ENCODE measurements at regions not wholly inside any gene's neighbourhood (a gene's known extent, or its start where the extent isn't known, plus 50 kb on each side); places are given as distances from the start of the nearest gene placed in this dataset.

GRCh38 chr6:22366214-22366613 is 69.4 kb upstream of the PRL start:
- H3K4me2 ChIP-seq (ENCODE audit: insufficient read depth, insufficient read length, low read length): no peak overlapping the region
- H3K27ac ChIP-seq (ENCODE audit: insufficient read length, low read depth, low read length): no peak overlapping the region

More at GRCh38 chr6:22366214-22366613, 69.4 kb upstream of the PRL start:
- Mint-ChIP-seq H3K4me1 (peaks cover 29 to 34% of the 10 kb centered on the region in 2 experiments), H3K36me3 (ENCODE audit: insufficient read depth in 1 of 3, low read depth in 3 of 3) (peaks cover 2 to 13% (median 5%) of the 10 kb centered on the region in 3 experiments; a peak in 3 of 7 replicates), H3K27me3 (ENCODE audit: low read depth) (no peaks in the 10 kb centered on the region), H3K9me3 (peaks cover 9 to 12% of the 10 kb centered on the region in 2 experiments; a peak in 3 of 5 replicates), H3K27ac (no peak overlapping the region), H3K4me3 (no peak overlapping the region)
- no peaks in the 10 kb centered on the region for H3K27me3 ChIP-seq (ENCODE audit: insufficient read depth, low read length)
- no peak overlapping the region for H2BK120ac ChIP-seq (ENCODE audit: low read depth, low read length, poor library complexity, severe bottlenecking)
- no peaks in the 10 kb centered on the region for H3K79me2 ChIP-seq (ENCODE audit: insufficient read depth, low read length)
- DNase-seq: no peak
- no peak overlapping the region for H4K8ac ChIP-seq (replicated peaks; ENCODE audit: insufficient read length, low read depth, low read length)
- H3K9me3 ChIP-seq (ENCODE audit: control insufficient read depth, low read depth, low read length): no peaks in the 10 kb centered on the region
- H3K23ac ChIP-seq (ENCODE audit: insufficient read length, low read depth, low read length): no peak overlapping the region
- no peak overlapping the region for H2BK5ac ChIP-seq (ENCODE audit: insufficient read length, low read length)
- no peak for TF ChIP-seq CTCF (conservative IDR thresholded peaks at IDR 0.05)
- H3T11ph ChIP-seq (ENCODE audit: low read length): no peak overlapping the region
- no peak overlapping the region for H2AK5ac ChIP-seq (ENCODE audit: insufficient read length, low read length)
- no peak overlapping the region for H2BK15ac ChIP-seq (ENCODE audit: low read depth, low read length)
- no peak overlapping the region for H4K91ac ChIP-seq (ENCODE audit: insufficient read length, low read depth, low read length)
- no peak overlapping the region for H3K56ac ChIP-seq (ENCODE audit: insufficient read length, low read depth, low read length)
- H3K4me1 ChIP-seq (ENCODE audit: insufficient read depth, low read length): peaks cover 7% of the 10 kb centered on the region
- no peak overlapping the region for H3K4ac ChIP-seq (ENCODE audit: low read depth, low read length)
- H4K5ac ChIP-seq (ENCODE audit: insufficient read length, low read depth, low read length): no peak overlapping the region
- no CpG with 5 or more reads among the region's 4 CpGs for WGBS (ENCODE audit: extremely low coverage, insufficient read length, low lambda C conversion rate)
- H2AFZ ChIP-seq (ENCODE audit: low read length): no peak overlapping the region
- no peak overlapping the region for H3K18ac ChIP-seq (ENCODE audit: insufficient read length, low read depth, low read length)
- H2BK12ac ChIP-seq (ENCODE audit: insufficient read length, low read depth, low read length): no peak overlapping the region
- no peaks in the 10 kb centered on the region for H3K79me1 ChIP-seq (ENCODE audit: insufficient read depth, low read depth, low read length, poor library complexity, severe bottlenecking)
- H3K14ac ChIP-seq (ENCODE audit: insufficient read depth, low read length): no peak overlapping the region
- no peak overlapping the region for H2BK20ac ChIP-seq (ENCODE audit: low read depth, low read length, poor library complexity, severe bottlenecking)
- H3K9ac ChIP-seq (ENCODE audit: extremely low read depth, insufficient read length, low read length): no peak overlapping the region
- H3K23me2 ChIP-seq (ENCODE audit: insufficient read length, low read depth, low read length, poor library complexity, severe bottlenecking): no peaks in the 10 kb centered on the region
- no peaks in the 10 kb centered on the region for H4K20me1 ChIP-seq (ENCODE audit: control insufficient read depth, insufficient read depth, insufficient read length)
